GM21717 (cell line): ENCODE measurements at regions not wholly inside any gene's neighbourhood (a gene's known extent, or its start where the extent isn't known, plus 50 kb on each side); places are given as distances from the start of the nearest gene placed in this dataset.
A peak's percentile ranks its signal among the peaks of the same experiment; 100 is the strongest.
"Not testable (repeated sequence)": the region's sequence is repeated elsewhere in the genome, so short reads cannot be mapped to it uniquely, and the experiment has no call there.

Experiments
- ATAC-seq: cut with Tn5 transposase; IDR thresholded peaks from one replicate; pipeline ENCODE4 v1.9.1; 2021; ENCODE audit warnings: mild to moderate bottlenecking, moderate library complexity; ENCODE audit not compliant: unreplicated experiment

DNA sequence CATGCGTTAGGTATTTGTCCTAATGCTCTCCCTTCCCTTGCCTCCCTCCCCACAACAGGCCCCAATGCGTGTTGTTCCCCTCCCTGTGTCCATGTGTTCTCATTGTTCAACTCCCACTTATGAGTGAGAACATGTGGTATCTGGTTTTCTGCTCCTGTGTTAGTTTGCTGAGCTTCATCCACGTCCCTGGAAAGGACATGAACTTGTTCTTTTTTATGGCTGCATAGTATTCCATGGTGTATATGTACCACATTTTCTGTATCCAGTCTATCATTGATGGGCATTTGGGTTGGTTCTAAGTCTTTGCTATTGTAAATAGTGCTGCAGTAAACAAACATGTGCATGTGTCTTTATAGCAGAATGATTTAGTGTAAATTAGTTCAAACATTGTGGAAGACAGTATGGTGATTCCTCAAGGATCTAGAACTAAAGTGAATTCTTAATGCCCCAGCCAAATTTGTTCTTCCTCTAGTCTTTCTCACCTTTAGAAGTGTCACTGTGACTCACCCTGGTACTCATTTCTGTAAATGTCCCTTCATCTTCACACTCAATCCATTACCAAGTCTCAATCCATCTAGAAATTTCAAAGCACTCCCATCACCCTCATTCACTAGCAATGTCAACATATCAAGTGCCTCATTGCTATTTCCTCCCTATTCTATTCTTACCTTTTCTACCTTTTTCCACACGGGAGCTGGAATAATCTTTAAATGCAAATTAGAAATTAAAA lies 123.9 kb downstream of the MREG start:
- ATAC-seq, result not testable (repeated sequence)

GRCh38 chr2:215888680-215889079 lies 124.7 kb downstream of the MREG start:
- ATAC-seq, result no peak

DNA sequence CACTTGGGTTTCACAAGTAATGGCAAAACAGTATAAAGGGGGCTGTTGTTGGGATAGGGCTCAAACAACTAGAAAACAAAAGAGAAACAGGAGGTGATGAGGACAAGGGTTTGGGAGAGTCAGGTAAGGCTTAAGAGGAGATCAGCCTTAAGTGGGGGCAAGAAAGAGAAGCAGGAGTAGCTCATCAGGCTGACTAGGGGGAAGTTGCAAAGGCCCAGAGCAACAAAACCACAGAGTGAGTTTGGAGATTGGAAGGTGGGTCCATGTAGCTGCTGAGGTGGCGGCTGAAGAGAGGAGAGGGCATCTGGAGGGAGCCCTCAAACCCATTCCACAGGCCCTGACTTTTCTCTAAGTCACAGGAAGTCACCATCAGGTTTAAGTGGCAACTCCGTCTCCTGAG lies 126.0 kb downstream of the MREG start:
- no peak for ATAC-seq

- no peak for ATAC-seq
Measured at GRCh38 chr2:215886022-215886421, 127.3 kb downstream of the MREG start.

DNA sequence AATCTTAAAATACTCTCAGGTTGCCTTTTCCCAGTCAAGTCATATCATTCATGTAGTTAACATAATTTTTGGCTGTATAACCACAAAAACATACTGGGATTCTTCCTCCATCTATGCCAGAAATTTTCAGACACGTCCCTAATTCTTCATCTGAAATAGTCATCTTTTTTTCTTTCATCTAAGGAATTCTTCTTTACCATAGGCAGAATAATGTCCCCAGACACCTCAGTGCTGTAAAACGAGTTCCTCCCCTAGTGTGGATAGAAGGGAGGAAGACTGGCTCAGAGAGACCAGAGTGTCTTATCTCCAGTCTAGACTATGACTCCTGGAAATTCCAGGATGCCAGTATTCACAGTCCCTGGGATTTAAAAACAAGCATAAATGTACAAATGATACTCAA lies 127.8 kb downstream of the MREG start:
- ATAC-seq, result no peak

- no peak for ATAC-seq
Measured at GRCh38 chr2:215884451-215885087, 128.8 kb downstream of the MREG start.

DNA sequence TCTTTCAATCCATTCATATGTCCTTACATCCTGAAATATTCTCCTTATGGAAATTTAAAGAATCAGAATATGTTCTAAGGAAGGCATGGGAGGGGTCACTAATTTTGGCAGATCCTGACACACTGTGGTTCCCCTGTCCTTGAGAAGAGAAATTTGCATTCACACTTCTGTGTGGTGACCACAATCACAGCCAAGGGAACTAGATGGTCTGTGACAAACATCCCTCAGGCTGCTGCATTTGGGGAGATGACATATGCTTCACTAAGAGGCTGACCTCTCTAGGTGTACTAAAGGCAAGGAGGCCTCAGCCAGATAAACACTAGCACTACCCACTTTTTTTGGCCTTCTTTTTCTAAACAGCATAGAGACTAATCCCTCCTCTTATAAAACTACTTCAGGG lies 129.6 kb downstream of the MREG start:
- peak; percentile 73 for ATAC-seq

DNA sequence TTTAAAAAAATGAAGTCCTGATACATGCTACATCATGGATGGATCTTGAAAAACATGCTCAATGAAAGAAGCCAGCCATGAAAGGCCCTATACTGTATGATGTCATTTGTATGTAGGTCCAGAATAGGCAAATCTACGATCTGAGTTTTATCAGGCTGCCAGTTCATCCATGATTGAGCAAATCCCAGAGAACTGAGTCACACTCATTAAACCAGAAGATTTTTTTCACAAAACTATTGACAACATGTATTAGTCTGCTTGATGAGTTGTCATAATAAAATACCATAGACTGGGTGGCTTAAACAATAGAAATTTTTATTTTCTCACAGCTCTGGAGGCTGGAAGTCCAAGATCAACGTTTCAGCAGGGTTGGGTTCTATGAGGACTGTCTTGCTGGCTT lies 130.7 kb downstream of the MREG start:
- no peak for ATAC-seq

GRCh38 chr2:215881582-215881981 lies 131.8 kb downstream of the MREG start:
- ATAC-seq, result no peak

DNA sequence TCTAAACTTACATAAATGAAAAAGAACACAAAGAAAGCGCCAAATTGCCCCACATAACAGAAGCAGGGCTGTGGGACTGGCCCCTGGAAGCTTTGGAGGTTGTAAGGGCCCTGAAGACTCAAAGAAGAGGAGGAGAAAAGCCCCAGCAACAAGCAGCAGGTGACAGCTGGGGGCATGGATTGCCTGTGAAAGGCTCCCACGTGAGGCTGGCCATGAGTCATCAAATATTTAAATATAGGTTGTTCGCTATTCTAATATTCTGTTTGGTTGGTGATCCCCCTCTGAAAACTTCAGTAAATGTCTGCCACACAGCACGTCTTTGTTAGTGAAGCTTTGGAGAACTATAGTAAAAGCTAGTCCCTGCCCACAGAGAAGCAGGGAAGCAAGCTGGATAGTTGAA lies 132.4 kb downstream of the MREG start:
- ATAC-seq, result peak; percentile 75

DNA sequence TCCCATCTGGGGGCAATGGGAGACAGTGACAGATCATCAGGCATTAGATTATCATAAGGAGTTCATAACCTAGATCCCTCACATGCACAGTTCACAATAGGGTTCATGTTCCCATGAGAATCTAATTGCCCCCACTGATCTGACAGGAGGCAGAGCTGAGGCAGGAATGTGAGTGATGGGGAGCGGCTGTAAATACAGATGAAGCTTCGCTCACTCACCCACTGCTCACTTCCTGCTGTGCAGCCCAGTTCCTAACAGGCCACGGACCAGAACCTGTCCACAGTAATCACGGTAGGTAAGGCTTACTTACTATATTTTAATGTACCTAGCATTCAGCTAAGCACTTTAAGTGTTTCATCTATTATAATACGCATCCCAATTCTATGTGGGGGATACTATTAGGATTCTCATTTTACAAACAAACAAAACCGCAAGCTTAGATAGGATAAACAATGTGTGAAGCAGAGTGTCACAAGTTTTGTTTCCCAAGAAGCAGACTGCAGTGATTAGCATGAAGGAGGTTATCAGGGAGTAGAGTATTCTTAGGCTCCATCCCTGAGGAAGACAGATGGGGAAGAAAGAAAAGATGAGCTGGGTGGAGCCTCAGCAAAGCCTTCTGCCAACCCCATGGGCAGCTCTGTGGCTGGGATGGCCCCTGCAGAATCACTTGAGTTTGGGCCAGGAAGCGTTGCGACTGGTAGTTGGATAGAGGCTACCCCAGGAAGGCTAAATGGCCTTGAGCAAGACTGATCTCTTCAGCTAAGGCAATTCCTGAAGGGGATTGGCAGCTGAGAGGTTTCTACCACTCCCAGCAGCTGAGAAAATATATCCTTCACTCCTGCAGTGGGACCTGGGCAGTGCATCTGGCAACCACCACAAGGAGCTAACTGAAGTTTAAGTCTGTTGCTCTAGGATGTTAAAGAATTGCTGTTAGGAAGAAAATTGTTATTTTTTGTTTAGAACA lies 133.1 kb downstream of the MREG start:
- ATAC-seq, result no peak

DNA sequence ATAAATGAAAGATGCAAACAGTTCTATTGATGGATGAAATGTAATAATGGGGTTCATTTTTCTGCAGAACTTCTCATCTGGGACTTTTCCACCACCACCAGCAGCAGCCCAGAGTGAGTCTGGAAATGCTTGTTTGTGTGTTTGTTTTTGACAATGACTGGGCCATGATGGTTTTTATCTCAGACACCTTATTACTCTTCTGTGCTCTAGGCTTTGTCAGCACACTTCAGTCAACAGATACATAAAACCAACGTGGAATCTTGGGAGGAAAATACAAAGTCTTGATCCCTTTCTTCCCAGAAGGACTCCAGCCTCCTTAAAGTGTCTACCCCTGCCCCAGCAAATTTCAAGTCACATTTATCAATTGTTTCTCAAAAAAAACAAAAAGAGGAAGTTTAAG lies 134.0 kb downstream of the MREG start:
- no peak for ATAC-seq

GRCh38 chr2:215878476-215879063 lies 134.8 kb downstream of the MREG start:
- ATAC-seq, result no peak

- ATAC-seq, result no peak
Measured at GRCh38 chr2:215876937-215877238, 136.5 kb downstream of the MREG start.

DNA sequence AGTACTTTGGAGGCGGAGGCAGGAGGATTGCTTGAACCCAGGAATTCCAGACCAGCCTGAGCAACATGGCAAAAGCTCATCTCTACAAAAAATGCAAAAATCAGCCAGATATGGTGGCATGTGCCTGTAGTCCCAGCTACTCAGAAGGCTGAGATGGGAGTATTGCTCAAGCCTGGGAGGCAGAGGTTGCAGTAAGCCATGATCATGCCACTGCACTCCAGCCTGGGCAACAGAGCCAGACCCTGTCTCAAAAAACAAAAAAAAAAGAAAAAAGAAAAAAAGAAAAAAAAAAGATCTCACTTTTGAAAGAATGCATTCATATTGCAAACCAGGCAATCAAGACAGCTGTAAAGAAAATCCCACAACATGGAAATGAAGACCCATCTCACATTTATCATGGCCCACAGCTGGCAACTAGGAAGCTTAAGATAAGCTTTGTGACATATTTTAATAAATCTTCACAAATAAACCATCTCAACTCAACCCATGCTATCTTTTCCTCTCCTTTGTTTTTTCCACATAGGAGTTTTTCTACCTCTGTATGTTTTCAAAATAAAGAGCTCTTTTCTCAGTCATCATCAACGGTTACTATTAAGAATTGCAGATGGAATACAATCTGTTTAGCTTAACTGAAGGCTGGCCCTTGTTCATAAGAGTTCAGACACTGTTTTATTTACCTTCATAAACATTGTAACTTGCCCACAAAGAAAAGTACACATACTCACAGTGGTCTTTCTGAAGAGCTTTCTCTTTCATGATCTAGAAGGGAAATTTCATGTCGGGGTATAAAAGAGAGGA lies 137.0 kb downstream of the MREG start:
- no peak for ATAC-seq

GRCh38 chr2:215874418-215874817 lies 138.9 kb downstream of the MREG start:
- ATAC-seq, result no peak

- ATAC-seq, result no peak
Measured at GRCh38 chr2:215870986-215871385, 142.4 kb downstream of the MREG start.

- no peak for ATAC-seq
Measured at GRCh38 chr2:215870088-215870490, 143.3 kb downstream of the MREG start.

GRCh38 chr2:215868846-215869543 lies 144.4 kb downstream of the MREG start:
- no peak for ATAC-seq

DNA sequence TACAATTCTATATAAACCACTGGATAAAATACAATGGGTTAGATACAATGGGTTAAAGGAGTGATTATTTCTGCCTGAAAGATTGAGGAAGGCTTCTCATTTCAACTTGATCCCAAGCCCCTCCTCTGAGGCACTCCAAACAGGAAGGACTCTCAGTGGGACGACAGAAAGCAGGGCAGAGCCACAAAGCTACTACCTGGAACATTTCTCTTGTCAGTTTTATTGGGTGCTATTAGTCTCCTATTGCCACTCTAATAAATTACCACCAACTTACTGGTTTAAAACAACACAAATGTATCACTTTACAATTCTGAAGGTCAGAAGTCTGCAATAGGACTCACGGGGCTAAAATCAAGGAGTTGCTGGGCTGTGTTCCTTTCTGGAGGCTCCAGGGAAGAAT lies 146.7 kb downstream of the MREG start:
- no peak for ATAC-seq
